ENCODE measurements at regions not wholly inside any gene's neighbourhood (a gene's known extent, or its start where the extent isn't known, plus 50 kb on each side); places are given as distances from the start of the nearest gene placed in this dataset.
"Not testable (repeated sequence)": the region's sequence is repeated elsewhere in the genome, so short reads cannot be mapped to it uniquely, and the experiment has no call there.

DNA sequence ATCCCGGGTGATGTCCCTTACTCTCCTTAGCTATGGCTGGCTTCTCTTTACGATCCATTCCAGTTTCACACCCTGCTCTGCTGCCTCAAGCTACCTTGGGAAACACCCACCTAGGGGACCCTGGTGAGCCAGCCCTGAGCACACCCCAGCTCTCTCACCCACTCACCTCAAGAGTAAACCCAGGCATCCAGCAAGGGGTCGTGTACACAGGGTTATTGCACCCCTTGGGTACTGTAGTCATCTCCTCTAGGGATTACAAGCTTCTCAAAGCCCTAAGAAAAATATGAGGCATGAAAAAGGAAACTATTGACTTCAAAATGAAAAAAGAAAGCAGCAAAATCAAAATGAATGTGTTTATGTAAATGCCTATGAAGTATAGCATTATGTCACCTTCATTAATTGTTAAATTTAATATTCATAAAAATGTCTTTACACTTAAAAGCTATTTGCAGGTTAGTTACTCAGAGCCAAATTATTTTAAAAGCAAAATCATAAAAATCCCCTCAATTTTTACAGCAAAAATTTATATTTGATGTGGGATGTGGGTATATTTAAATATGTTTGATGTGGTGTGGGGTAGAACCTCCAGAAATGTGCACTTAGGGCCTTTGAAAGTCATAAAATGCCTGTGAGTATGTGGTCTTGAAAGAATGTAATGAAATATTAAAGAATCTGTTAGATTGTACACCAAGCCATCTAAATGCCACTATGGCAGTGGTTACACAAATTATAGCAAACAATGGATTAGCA lies 190.3 kb downstream of the C1orf94 start:
- ChIA-PET POLR2A (no interaction called here), CTCF (interaction anchor here (0.9 kb wide), 1 partner anchor 16 kb away, joined by 3 read pairs; no protein-coding TSS in a partner anchor)
- H3K9me3 Mint-ChIP-seq (ENCODE audit: unreplicated experiment), result peaks cover 46% of the 10 kb centered on the region
- intact Hi-C loops (cut with micrococcal nuclease), result no loop called here
- no peaks in the 10 kb centered on the region for H3K27me3 Mint-ChIP-seq (ENCODE audit: insufficient read depth, unreplicated experiment)
- TF ChIP-seq, protein P1, sequence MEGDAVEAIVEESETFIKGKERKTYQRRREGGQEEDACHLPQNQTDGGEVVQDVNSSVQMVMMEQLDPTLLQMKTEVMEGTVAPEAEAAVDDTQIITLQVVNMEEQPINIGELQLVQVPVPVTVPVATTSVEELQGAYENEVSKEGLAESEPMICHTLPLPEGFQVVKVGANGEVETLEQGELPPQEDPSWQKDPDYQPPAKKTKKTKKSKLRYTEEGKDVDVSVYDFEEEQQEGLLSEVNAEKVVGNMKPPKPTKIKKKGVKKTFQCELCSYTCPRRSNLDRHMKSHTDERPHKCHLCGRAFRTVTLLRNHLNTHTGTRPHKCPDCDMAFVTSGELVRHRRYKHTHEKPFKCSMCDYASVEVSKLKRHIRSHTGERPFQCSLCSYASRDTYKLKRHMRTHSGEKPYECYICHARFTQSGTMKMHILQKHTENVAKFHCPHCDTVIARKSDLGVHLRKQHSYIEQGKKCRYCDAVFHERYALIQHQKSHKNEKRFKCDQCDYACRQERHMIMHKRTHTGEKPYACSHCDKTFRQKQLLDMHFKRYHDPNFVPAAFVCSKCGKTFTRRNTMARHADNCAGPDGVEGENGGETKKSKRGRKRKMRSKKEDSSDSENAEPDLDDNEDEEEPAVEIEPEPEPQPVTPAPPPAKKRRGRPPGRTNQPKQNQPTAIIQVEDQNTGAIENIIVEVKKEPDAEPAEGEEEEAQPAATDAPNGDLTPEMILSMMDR (IDR thresholded peaks at IDR 0.05; ENCODE audit: unreplicated experiment), result no peak
- H3K27ac Mint-ChIP-seq (ENCODE audit: low read depth, unreplicated experiment), result no peak overlapping the region
- DNase-seq (ENCODE audit: unreplicated experiment), result no peak
- H3K4me1 Mint-ChIP-seq (ENCODE audit: insufficient read depth, unreplicated experiment), result no peaks in the 10 kb centered on the region
- BruUV-seq (replicated peaks), result no TSS peak
- no peak overlapping the region for H3K4me3 Mint-ChIP-seq (ENCODE audit: unreplicated experiment)
- no peaks in the 10 kb centered on the region for H3K36me3 Mint-ChIP-seq (ENCODE audit: insufficient read depth, unreplicated experiment)

DNA sequence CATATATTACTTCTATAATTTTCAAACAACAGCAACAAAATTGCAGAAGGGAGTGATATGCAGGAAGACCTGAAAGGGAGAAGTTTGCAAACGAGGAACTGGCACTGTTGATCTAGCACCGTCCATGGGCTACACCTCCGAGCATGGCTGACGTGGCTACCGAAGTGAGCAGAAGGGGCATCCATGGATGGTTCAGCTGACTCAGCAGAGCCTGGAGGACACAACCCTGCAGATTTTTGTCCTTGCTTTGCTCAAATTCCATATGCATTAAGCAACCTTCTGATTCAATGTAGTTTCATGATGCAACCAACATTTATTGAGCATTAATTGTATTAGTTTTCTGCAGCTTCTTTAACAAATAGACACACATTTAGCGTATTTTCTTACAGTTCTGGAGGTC lies 191.2 kb downstream of the C1orf94 start:
- no peak for DNase-seq (ENCODE audit: unreplicated experiment)
- intact Hi-C loops (cut with micrococcal nuclease), result no loop called here
- Mint-ChIP-seq H3K36me3 (ENCODE audit: insufficient read depth, unreplicated experiment) (no peaks in the 10 kb centered on the region), H3K4me3 (ENCODE audit: unreplicated experiment) (no peak overlapping the region), H3K27me3 (ENCODE audit: insufficient read depth, unreplicated experiment) (no peaks in the 10 kb centered on the region), H3K4me1 (ENCODE audit: insufficient read depth, unreplicated experiment) (no peaks in the 10 kb centered on the region), H3K9me3 (ENCODE audit: unreplicated experiment) (peaks cover 39% of the 10 kb centered on the region), H3K27ac (ENCODE audit: low read depth, unreplicated experiment) (no peak overlapping the region)
- ChIA-PET POLR2A (no interaction called here), CTCF (no interaction called here)
- no TSS peak for BruUV-seq (replicated peaks)
- TF ChIP-seq, protein P1 (IDR thresholded peaks at IDR 0.05; ENCODE audit: unreplicated experiment), result no peak

DNA sequence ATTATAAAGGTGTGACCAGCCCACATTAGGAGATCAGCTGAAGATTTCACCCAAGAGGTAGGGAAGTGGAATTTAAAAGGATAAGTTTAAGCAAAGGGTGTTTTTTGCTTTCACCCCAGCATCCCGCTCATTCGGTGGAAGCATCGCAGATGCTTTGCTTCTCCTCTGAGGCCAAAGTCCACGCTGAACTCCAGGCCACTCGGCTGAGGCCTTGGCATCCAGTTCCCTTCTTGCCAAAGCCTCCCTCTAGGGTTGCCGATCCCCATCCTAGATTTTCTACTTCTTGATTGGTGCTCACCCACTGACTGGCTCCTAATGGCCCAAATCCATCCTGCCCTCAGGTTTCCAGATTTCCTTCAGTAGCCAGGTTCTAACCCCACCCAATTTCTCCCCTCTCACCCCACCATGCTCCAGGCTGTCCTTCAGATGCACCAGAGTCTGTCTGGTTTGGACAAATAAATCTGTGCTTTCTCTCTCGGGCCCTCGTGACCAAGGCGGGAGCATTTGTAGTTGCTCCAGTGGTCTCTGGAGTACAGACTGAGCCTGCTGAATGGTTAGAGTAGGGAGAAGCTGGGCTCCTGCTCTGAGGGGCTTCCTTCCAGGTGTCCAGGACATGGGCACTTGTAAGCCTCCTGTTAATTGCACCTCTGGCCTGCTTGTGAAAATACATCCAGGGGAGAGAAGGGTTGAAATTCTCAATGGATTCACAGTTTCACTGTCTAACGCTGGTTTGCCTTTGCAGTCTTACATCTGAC lies 193.2 kb downstream of the C1orf94 start:
- H3K27me3 Mint-ChIP-seq (ENCODE audit: insufficient read depth, unreplicated experiment), result no peaks in the 10 kb centered on the region
- H3K4me1 Mint-ChIP-seq (ENCODE audit: insufficient read depth, unreplicated experiment), result no peaks in the 10 kb centered on the region
- ChIA-PET POLR2A (no interaction called here), CTCF (no interaction called here)
- no TSS peak for BruUV-seq (replicated peaks)
- intact Hi-C loops (cut with micrococcal nuclease), result no loop called here
- no peak for DNase-seq (ENCODE audit: unreplicated experiment)
- no peak overlapping the region for H3K4me3 Mint-ChIP-seq (ENCODE audit: unreplicated experiment)
- TF ChIP-seq, protein P1 (IDR thresholded peaks at IDR 0.05; ENCODE audit: unreplicated experiment), result no peak
- H3K36me3 Mint-ChIP-seq (ENCODE audit: insufficient read depth, unreplicated experiment), result no peaks in the 10 kb centered on the region
- peaks cover 36% of the 10 kb centered on the region for H3K9me3 Mint-ChIP-seq (ENCODE audit: unreplicated experiment)
- no peak overlapping the region for H3K27ac Mint-ChIP-seq (ENCODE audit: low read depth, unreplicated experiment)

DNA sequence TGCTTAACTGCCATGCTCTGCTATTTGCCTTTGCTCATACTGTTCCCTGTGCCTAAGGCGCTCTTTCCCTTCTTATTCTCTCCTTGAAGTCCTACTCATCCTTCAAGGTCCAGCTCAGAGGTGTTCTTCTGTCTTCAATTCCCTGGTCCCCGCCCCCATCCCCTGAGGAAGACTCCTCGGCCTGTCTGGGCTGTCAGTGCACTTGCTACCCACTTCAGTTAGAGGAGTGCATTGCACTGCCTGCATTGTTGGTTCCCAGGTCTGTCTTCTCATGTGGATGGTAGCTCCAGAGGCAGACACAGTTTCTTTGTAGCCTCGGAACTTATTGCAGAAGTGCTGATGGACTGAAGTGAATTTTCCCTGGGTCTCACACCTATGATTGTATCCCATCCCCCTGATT lies 194.0 kb downstream of the C1orf94 start:
- BruUV-seq (replicated peaks), result no TSS peak
- DNase-seq (ENCODE audit: unreplicated experiment), result no peak
- ChIA-PET CTCF (interaction anchor here (0.5 kb wide), 1 partner anchor 632 kb away, joined by 3 read pairs; no protein-coding TSS in a partner anchor), POLR2A (no interaction called here)
- Mint-ChIP-seq H3K27ac (ENCODE audit: low read depth, unreplicated experiment) (no peak overlapping the region), H3K36me3 (ENCODE audit: insufficient read depth, unreplicated experiment) (no peaks in the 10 kb centered on the region), H3K27me3 (ENCODE audit: insufficient read depth, unreplicated experiment) (no peaks in the 10 kb centered on the region), H3K4me1 (ENCODE audit: insufficient read depth, unreplicated experiment) (no peaks in the 10 kb centered on the region), H3K4me3 (ENCODE audit: unreplicated experiment) (no peak overlapping the region), H3K9me3 (ENCODE audit: unreplicated experiment) (peaks cover 29% of the 10 kb centered on the region)
- intact Hi-C loops (cut with micrococcal nuclease), result no loop called here
- TF ChIP-seq, protein P1 (IDR thresholded peaks at IDR 0.05; ENCODE audit: unreplicated experiment), result no peak

DNA sequence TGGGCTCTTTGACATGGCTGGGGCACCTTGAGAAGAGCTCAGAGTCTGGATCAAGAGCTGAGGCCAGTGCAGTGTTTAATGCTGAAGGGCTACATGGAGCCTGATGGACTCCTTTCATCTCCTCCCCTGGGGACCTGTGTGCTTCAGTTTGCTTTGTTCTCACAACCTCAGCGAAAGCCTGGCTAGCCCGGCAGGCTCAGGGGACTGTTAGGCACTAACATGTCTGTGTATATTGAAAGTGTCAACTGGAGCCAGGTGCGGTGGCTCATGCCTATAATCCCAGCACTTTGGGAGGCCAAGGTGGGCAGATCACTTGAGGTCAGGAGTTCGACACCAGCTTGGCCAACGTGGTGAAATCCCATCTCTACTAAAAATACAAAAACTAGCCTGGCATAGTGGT lies 194.5 kb downstream of the C1orf94 start:
- H3K27me3 Mint-ChIP-seq (ENCODE audit: insufficient read depth, unreplicated experiment); DNase-seq (ENCODE audit: unreplicated experiment); intact Hi-C loops (cut with micrococcal nuclease); H3K4me3 Mint-ChIP-seq (ENCODE audit: unreplicated experiment); BruUV-seq (replicated peaks); H3K36me3 Mint-ChIP-seq (ENCODE audit: insufficient read depth, unreplicated experiment); CTCF ChIA-PET; POLR2A ChIA-PET; H3K27ac Mint-ChIP-seq (ENCODE audit: low read depth, unreplicated experiment); H3K4me1 Mint-ChIP-seq (ENCODE audit: insufficient read depth, unreplicated experiment): not testable (repeated sequence)
- H3K9me3 Mint-ChIP-seq (ENCODE audit: unreplicated experiment), result peaks cover 30% of the 10 kb centered on the region

All from MCF 10A (cell line).